ENCODE measurements at regions not wholly inside any gene's neighbourhood (a gene's known extent, or its start where the extent isn't known, plus 50 kb on each side); places are given as distances from the start of the nearest gene placed in this dataset.

DNA sequence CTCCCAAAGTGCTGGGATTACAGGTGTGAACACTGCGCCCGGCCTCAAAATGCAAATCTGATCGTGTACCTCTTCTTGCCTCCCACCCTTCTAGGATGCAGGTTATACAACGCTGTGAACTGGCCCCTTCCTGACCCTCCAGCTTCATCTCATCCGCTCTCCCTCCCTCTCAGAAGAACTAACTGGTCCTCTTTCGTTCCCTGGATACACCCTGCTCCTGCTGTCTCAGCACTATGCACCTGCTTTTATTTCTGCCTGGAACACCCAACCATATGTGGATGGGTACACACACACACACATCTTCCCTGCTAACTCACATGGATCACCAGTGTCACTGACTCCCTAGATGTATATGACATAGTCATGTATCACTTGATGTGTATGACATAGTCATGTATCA, 56.1 kb upstream of the VASH1 start:
- TF ChIP-seq, protein P1, sequence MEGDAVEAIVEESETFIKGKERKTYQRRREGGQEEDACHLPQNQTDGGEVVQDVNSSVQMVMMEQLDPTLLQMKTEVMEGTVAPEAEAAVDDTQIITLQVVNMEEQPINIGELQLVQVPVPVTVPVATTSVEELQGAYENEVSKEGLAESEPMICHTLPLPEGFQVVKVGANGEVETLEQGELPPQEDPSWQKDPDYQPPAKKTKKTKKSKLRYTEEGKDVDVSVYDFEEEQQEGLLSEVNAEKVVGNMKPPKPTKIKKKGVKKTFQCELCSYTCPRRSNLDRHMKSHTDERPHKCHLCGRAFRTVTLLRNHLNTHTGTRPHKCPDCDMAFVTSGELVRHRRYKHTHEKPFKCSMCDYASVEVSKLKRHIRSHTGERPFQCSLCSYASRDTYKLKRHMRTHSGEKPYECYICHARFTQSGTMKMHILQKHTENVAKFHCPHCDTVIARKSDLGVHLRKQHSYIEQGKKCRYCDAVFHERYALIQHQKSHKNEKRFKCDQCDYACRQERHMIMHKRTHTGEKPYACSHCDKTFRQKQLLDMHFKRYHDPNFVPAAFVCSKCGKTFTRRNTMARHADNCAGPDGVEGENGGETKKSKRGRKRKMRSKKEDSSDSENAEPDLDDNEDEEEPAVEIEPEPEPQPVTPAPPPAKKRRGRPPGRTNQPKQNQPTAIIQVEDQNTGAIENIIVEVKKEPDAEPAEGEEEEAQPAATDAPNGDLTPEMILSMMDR (conservative IDR thresholded peaks at IDR 0.05; ENCODE audit: low read length) = no peak
- no peak for TF ChIP-seq EZH2phosphoT487 (IDR thresholded peaks at IDR 0.05; ENCODE audit: borderline replicate concordance, low read depth, low read length)

Measured in OCI-LY7 (cell line).